SK-N-SH (cell line): ENCODE measurements at regions not wholly inside any gene's neighbourhood (a gene's known extent, or its start where the extent isn't known, plus 50 kb on each side); places are given as distances from the start of the nearest gene placed in this dataset.

Source experiments
- ELF1 ChIP-seq: IDR thresholded peaks from 2 replicates; pipeline ENCODE4 v1.4.0; 2012
- EZH2phosphoT487 ChIP-seq: fragments of 200-600 bp; sonication (generic); IDR thresholded peaks from 2 replicates; pipeline ENCODE4 v1.6.1; 2017; ENCODE audit warnings: low read depth, mixed run types, mild to moderate bottlenecking, antibody characterized with exemption, moderate library complexity, borderline replicate concordance
- JUND ChIP-seq: IDR thresholded peaks from 2 replicates; pipeline ENCODE4 v1.4.0; 2012
- MXI1 ChIP-seq: IDR thresholded peaks from 2 replicates; pipeline ENCODE4 v1.6.1; 2012; ENCODE audit warnings: mild to moderate bottlenecking, low read depth, low read length, improper control_type of control experiment
- SIN3A ChIP-seq: IDR thresholded peaks from 2 replicates; pipeline ENCODE4 v1.6.1; 2012; ENCODE audit warnings: low read depth, mild to moderate bottlenecking, low read length, moderate library complexity, borderline replicate concordance
- USF2 ChIP-seq: fragments of 150-350 bp; IDR thresholded peaks from 2 replicates; pipeline ENCODE4 v1.6.1; 2017; ENCODE audit warnings: antibody characterized with exemption, low read length, low read depth, borderline replicate concordance
- TF ChIP-seq, protein P1 (sequence below): fragments of 200-600 bp; sonication (generic); IDR thresholded peaks from 2 replicates; pipeline ENCODE4 v1.6.1; 2017; ENCODE audit warnings: antibody characterized with exemption, mild to moderate bottlenecking, moderate library complexity

DNA sequence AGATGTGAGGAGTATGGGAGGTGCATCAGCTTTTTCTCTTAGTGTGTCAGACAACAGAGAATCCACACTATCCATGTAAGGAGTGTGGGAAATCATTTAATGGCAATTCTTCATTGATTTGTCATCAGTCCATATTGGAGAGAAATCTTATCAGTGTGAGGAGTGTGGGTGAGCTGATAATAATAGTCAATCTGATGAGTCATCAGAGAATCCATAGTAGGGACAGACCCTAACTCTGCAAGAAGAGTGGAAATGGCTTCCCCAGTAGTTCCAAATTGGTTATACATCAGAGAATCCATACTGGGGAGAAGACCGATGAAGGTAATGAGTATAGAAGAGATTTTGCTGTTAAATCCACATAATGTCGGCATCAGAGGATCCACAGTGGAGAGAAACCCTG, 150.5 kb upstream of the THUMPD2 start:
- no peak for TF ChIP-seq ELF1
- TF ChIP-seq, protein P1, sequence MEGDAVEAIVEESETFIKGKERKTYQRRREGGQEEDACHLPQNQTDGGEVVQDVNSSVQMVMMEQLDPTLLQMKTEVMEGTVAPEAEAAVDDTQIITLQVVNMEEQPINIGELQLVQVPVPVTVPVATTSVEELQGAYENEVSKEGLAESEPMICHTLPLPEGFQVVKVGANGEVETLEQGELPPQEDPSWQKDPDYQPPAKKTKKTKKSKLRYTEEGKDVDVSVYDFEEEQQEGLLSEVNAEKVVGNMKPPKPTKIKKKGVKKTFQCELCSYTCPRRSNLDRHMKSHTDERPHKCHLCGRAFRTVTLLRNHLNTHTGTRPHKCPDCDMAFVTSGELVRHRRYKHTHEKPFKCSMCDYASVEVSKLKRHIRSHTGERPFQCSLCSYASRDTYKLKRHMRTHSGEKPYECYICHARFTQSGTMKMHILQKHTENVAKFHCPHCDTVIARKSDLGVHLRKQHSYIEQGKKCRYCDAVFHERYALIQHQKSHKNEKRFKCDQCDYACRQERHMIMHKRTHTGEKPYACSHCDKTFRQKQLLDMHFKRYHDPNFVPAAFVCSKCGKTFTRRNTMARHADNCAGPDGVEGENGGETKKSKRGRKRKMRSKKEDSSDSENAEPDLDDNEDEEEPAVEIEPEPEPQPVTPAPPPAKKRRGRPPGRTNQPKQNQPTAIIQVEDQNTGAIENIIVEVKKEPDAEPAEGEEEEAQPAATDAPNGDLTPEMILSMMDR, result no peak
- TF ChIP-seq MXI1, result no peak
- TF ChIP-seq JUND, result no peak
- no peak for TF ChIP-seq SIN3A
- no peak for TF ChIP-seq EZH2phosphoT487
- TF ChIP-seq USF2, result no peak
